ENCODE measurements at regions not wholly inside any gene's neighbourhood (a gene's known extent, or its start where the extent isn't known, plus 50 kb on each side); places are given as distances from the start of the nearest gene placed in this dataset.

DNA sequence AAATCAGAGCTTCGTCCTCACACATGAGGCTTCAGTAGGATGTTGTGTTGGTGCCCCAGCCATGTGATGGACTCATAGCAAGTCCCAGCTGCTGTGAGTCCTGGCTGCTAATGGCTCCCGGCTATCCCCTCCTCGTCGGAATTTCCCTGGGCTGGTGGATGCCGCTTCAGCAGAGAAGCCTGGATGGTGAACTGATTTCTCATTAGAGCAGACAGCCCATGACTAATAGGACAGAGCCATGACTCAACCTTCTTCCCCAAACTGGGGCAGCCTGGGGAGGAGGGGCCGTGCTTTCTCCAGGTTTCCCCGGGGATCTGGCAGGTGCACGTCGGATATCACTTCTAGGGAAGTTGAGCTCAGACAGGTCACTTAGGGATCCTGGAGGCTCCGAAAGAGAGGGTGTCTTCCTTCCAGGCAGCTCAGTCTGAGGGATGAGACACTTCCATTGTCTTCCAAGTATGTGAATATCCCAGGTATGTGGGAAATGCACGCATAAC is 112.7 kb downstream of the ASMT start:
- Histone ChIP-seq H3K4me1 (no peaks in the 10 kb centered on the region), H3K27ac (no peak overlapping the region), H3K9me3 (peaks cover 0 to 5% (median 0%) of the 10 kb centered on the region in 8 donors), H3K4me3 (no peak overlapping the region), H3K27me3 (replicated peaks in 1 of 7) (no peaks in the 10 kb centered on the region), H3K36me3 (peaks cover 0 to 4% (median 0%) of the 10 kb centered on the region in 6 donors)
- DNase-seq: no peak
- TF ChIP-seq, protein P1, sequence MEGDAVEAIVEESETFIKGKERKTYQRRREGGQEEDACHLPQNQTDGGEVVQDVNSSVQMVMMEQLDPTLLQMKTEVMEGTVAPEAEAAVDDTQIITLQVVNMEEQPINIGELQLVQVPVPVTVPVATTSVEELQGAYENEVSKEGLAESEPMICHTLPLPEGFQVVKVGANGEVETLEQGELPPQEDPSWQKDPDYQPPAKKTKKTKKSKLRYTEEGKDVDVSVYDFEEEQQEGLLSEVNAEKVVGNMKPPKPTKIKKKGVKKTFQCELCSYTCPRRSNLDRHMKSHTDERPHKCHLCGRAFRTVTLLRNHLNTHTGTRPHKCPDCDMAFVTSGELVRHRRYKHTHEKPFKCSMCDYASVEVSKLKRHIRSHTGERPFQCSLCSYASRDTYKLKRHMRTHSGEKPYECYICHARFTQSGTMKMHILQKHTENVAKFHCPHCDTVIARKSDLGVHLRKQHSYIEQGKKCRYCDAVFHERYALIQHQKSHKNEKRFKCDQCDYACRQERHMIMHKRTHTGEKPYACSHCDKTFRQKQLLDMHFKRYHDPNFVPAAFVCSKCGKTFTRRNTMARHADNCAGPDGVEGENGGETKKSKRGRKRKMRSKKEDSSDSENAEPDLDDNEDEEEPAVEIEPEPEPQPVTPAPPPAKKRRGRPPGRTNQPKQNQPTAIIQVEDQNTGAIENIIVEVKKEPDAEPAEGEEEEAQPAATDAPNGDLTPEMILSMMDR (IDR thresholded peaks at IDR 0.05 in 8 of 11, conservative IDR thresholded peaks at IDR 0.05 in 3 of 11): no peak
- TF ChIP-seq POLR2A (IDR thresholded peaks at IDR 0.05) (no peak), POLR2AphosphoS5 (IDR thresholded peaks at IDR 0.05) (no peak)
- intact Hi-C loops (cut with DNase I; ENCODE audit: low total_unique reads): no loop called here
- 68 to 86% (median 73%) methylated on average over 11 of the region's 11 CpGs for WGBS, 5 donors

DNA sequence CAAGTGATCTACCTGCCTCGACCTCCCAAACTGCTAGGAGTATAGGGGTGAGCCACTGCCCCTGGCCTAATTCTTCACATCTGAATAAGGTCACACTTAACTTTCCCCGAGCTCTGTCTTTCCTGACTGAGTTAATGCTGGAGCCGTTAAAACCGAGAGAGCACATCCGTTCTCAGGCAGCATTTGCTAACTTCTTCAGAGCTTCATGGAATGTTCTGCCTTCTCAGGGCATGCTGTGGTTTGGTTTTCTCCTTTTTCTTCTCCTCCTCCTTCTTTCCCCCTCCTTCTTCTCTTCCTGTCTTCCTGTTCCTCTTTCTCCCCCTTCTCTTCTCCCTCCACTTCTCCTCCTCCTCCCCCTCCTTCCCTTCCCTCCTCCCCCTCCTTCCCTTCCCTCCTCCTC is 119.9 kb downstream of the ASMT start:
- no peak for DNase-seq
- no peak for TF ChIP-seq POLR2A (IDR thresholded peaks at IDR 0.05)
- TF ChIP-seq POLR2AphosphoS5 (IDR thresholded peaks at IDR 0.05): no peak
- TF ChIP-seq, protein P1 (IDR thresholded peaks at IDR 0.05 in 8 of 11, conservative IDR thresholded peaks at IDR 0.05 in 3 of 11): no peak
- no peaks in the 10 kb centered on the region for H3K4me1 ChIP-seq
- no peaks in the 10 kb centered on the region for H3K36me3 ChIP-seq
- no peak overlapping the region for H3K4me3 ChIP-seq
- peaks cover 0 to under 1% (median 0%) of the 10 kb centered on the region in 8 donors for H3K9me3 ChIP-seq
- no peak overlapping the region for H3K27ac ChIP-seq
- no peaks in the 10 kb centered on the region for H3K27me3 ChIP-seq (replicated peaks in 1 of 7)
- 38 to 81% (median 62%) methylated on average over 5 of the region's 5 CpGs for WGBS, 5 donors
- intact Hi-C loops (cut with DNase I; ENCODE audit: low total_unique reads): no loop called here

DNA sequence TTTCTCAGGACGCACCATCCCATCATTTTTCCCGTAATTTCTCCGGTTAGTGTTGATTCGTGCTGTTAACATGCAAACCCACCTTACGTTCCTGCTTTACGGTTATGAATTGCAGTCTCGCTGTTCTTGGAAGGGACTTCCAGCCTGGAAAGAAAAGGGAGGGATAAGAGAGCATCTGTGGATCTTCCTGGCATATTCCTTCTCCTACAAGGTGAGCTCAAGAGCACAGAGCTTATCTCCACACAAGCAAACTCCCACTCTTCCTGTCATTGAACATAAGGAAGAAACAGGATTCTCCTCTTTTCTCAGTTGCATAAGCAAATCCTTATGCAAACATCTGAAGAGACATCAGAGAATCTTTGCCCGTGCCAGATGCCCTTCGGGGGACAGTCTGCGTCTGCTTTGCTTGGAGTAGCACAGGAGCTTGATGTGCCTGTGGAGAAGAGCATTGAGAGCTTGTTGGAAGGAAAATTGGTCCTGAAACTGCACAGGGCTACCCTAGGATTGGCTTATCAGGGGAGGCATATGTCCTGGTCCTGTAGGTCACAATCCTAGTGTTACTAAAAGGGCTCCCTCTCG is 127.0 kb downstream of the ASMT start:
- H3K36me3 ChIP-seq: peaks cover 0 to 10% (median 3%) of the 10 kb centered on the region in 6 donors
- H3K9me3 ChIP-seq: peaks cover 0 to 23% (median 15%) of the 10 kb centered on the region in 8 donors
- H3K4me3 ChIP-seq: no peak overlapping the region
- DNase-seq: no peak
- no peak overlapping the region for H3K27ac ChIP-seq
- no peaks in the 10 kb centered on the region for H3K27me3 ChIP-seq (replicated peaks in 1 of 7)
- TF ChIP-seq POLR2A (IDR thresholded peaks at IDR 0.05): no peak
- no peak for TF ChIP-seq POLR2AphosphoS5 (IDR thresholded peaks at IDR 0.05)
- TF ChIP-seq, protein P1 (IDR thresholded peaks at IDR 0.05 in 8 of 11, conservative IDR thresholded peaks at IDR 0.05 in 3 of 11): no peak
- WGBS, 5 donors: 79 to 91% (median 85%) methylated on average over 11 of the region's 11 CpGs
- intact Hi-C loops (cut with DNase I; ENCODE audit: low total_unique reads): no loop called here
- no peaks in the 10 kb centered on the region for H3K4me1 ChIP-seq

DNA sequence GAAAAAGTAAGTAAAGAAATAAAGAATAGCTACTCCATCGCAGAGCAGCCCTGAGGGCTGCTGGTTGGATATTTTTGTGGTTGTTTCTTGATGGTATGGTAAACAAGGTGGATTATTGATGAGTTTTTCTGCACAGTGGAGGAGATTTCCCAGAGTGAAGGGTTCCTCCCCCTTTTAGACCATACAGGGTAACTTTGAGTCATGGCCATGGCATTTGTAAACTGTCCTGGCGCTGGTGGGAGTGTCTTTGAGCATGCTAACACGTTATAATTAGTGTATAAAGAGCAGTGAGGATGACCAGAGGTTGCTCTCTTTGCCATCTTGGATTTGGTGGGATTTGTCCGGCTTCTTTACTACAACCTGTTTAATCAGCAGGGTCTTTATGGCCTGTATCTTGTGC is 128.2 kb downstream of the ASMT start:
- intact Hi-C loops (cut with DNase I; ENCODE audit: low total_unique reads): no loop called here
- H3K27ac ChIP-seq: no peak overlapping the region
- peaks cover 0 to 23% (median 20%) of the 10 kb centered on the region in 8 donors for H3K9me3 ChIP-seq
- no peaks in the 10 kb centered on the region for H3K4me1 ChIP-seq
- H3K27me3 ChIP-seq (replicated peaks in 1 of 7): no peaks in the 10 kb centered on the region
- TF ChIP-seq POLR2AphosphoS5 (IDR thresholded peaks at IDR 0.05) (no peak), POLR2A (IDR thresholded peaks at IDR 0.05) (no peak)
- TF ChIP-seq, protein P1 (IDR thresholded peaks at IDR 0.05 in 8 of 11, conservative IDR thresholded peaks at IDR 0.05 in 3 of 11): no peak
- no peak for DNase-seq
- WGBS, 5 donors: 60 to 79% (median 77%) methylated on average over 4 of the region's 4 CpGs
- H3K4me3 ChIP-seq: no peak overlapping the region
- peaks cover 0 to 10% (median 3%) of the 10 kb centered on the region in 6 donors for H3K36me3 ChIP-seq

Measured in spleen (tissue), 11 donors.